ENCODE measurements at regions not wholly inside any gene's neighbourhood (a gene's known extent, or its start where the extent isn't known, plus 50 kb on each side); places are given as distances from the start of the nearest gene placed in this dataset.

DNA sequence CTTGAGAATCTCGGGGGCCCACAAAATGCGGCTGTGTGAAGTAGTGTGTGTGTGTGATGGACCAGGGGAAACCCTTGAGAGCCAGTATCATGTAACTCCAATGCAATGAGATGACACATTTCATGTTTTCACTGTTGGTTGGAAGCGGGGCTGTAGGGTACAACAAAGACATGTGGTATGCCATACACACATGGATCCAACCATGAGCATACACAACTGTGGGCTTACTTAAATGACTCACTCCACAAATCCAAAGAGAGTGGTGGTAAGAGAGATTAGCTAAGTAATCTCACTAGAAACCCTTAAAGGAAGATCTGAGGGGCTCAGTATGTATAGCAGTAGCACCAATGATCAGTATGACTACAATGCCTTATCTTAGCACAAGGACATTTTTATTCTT lies 225.7 kb downstream of the SIPA1L2 start:
- H3T11ph ChIP-seq (ENCODE audit: low read length): no peak overlapping the region
- H3K27ac ChIP-seq (ENCODE audit: insufficient read length, low read depth, low read length): no peak overlapping the region
- no peak overlapping the region for H4K5ac ChIP-seq (ENCODE audit: insufficient read length, low read depth, low read length)
- no peak overlapping the region for H2BK120ac ChIP-seq (ENCODE audit: low read depth, low read length, poor library complexity, severe bottlenecking)
- no peak for DNase-seq
- H2BK12ac ChIP-seq (ENCODE audit: insufficient read length, low read depth, low read length): no peak overlapping the region
- H3K36me3 Mint-ChIP-seq (ENCODE audit: insufficient read depth in 1 of 3, low read depth in 3 of 3): peaks cover 5 to 20% (median 5%) of the 10 kb centered on the region in 3 experiments; a peak in 6 of 7 replicates
- H3K27ac Mint-ChIP-seq: no peak overlapping the region
- no peak overlapping the region for H3K56ac ChIP-seq (ENCODE audit: insufficient read length, low read depth, low read length)
- no peaks in the 10 kb centered on the region for H3K27me3 Mint-ChIP-seq (ENCODE audit: low read depth)
- H2AK5ac ChIP-seq (ENCODE audit: insufficient read length, low read length): no peak overlapping the region
- no peaks in the 10 kb centered on the region for H3K4me1 ChIP-seq (ENCODE audit: insufficient read depth, low read length)
- no peak overlapping the region for H4K91ac ChIP-seq (ENCODE audit: insufficient read length, low read depth, low read length)
- H2BK15ac ChIP-seq (ENCODE audit: low read depth, low read length): no peak overlapping the region
- no peaks in the 10 kb centered on the region for H3K79me1 ChIP-seq (ENCODE audit: insufficient read depth, low read depth, low read length, poor library complexity, severe bottlenecking)
- TF ChIP-seq, protein P1, sequence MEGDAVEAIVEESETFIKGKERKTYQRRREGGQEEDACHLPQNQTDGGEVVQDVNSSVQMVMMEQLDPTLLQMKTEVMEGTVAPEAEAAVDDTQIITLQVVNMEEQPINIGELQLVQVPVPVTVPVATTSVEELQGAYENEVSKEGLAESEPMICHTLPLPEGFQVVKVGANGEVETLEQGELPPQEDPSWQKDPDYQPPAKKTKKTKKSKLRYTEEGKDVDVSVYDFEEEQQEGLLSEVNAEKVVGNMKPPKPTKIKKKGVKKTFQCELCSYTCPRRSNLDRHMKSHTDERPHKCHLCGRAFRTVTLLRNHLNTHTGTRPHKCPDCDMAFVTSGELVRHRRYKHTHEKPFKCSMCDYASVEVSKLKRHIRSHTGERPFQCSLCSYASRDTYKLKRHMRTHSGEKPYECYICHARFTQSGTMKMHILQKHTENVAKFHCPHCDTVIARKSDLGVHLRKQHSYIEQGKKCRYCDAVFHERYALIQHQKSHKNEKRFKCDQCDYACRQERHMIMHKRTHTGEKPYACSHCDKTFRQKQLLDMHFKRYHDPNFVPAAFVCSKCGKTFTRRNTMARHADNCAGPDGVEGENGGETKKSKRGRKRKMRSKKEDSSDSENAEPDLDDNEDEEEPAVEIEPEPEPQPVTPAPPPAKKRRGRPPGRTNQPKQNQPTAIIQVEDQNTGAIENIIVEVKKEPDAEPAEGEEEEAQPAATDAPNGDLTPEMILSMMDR (conservative IDR thresholded peaks at IDR 0.05): no peak
- H4K20me1 ChIP-seq (ENCODE audit: control insufficient read depth, insufficient read depth, insufficient read length): no peaks in the 10 kb centered on the region
- no peak overlapping the region for H3K14ac ChIP-seq (ENCODE audit: insufficient read depth, low read length)
- no peak overlapping the region for H2BK5ac ChIP-seq (ENCODE audit: insufficient read length, low read length)
- H3K23ac ChIP-seq (ENCODE audit: insufficient read length, low read depth, low read length): no peak overlapping the region
- no peak overlapping the region for H2AFZ ChIP-seq (ENCODE audit: low read length)
- no peaks in the 10 kb centered on the region for H3K23me2 ChIP-seq (ENCODE audit: insufficient read length, low read depth, low read length, poor library complexity, severe bottlenecking)
- peaks cover under 1 to 1% of the 10 kb centered on the region in 2 experiments; a peak in 3 of 5 replicates for H3K9me3 Mint-ChIP-seq
- peaks cover under 1% of the 10 kb centered on the region for H3K9me3 ChIP-seq (ENCODE audit: control insufficient read depth, low read depth, low read length)
- no peak overlapping the region for H3K4me2 ChIP-seq (ENCODE audit: insufficient read depth, insufficient read length, low read length)
- H3K79me2 ChIP-seq (ENCODE audit: insufficient read depth, low read length): no peaks in the 10 kb centered on the region
- no peak overlapping the region for H3K4ac ChIP-seq (ENCODE audit: low read depth, low read length)
- no peak overlapping the region for H3K9ac ChIP-seq (ENCODE audit: extremely low read depth, insufficient read length, low read length)
- no CpG with 5 or more reads among the region's 3 CpGs for WGBS (ENCODE audit: extremely low coverage, insufficient read length, low lambda C conversion rate)
- H3K18ac ChIP-seq (ENCODE audit: insufficient read length, low read depth, low read length): no peak overlapping the region
- no peak overlapping the region for H2BK20ac ChIP-seq (ENCODE audit: low read depth, low read length, poor library complexity, severe bottlenecking)
- H3K4me1 Mint-ChIP-seq: peaks cover 0 to 2% of the 10 kb centered on the region in 2 experiments; a peak in 1 of 4 replicates
- no peak overlapping the region for H3K4me3 Mint-ChIP-seq
- H4K8ac ChIP-seq (replicated peaks; ENCODE audit: insufficient read length, low read depth, low read length): no peak overlapping the region
- H3K27me3 ChIP-seq (ENCODE audit: insufficient read depth, low read length): no peaks in the 10 kb centered on the region
